HT1080 (cell line): ENCODE measurements at regions not wholly inside any gene's neighbourhood (a gene's known extent, or its start where the extent isn't known, plus 50 kb on each side); places are given as distances from the start of the nearest gene placed in this dataset.
"Not testable (repeated sequence)": the region's sequence is repeated elsewhere in the genome, so short reads cannot be mapped to it uniquely, and the experiment has no call there.

Source experiments
- DNase-seq: peaks from one replicate; pipeline ENCODE4 v3.0.0-alpha.2; 2015; ENCODE audit warnings: low read depth

DNA sequence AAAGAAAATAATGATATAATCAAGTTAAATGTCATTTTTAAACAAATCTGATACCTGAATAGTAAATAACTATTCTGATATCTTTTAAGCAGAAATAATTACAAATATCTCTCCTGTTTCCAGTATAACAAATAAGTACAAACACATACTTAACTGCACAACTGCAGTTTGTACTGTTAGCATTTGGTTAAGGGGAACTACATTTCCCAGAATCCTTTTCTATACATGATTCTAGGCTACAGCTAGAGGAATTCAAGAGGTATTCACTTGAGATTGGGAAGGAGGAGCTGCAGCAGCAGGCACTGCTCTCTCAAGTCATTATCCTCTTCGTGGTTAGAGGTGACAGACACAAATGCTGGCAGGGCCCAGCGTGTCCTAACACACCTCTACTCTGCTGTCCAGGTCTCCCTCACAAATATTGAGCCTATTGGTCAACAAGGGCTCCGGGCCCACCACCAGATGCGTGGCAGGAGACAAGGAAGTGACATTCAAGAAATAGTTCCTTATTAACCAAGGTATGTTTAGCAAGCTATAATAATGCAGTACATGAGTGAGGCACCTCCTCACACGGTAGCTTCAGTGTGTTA is 255.1 kb upstream of the MKLN1 start:
- DNase-seq: peak; percentile 24

DNA sequence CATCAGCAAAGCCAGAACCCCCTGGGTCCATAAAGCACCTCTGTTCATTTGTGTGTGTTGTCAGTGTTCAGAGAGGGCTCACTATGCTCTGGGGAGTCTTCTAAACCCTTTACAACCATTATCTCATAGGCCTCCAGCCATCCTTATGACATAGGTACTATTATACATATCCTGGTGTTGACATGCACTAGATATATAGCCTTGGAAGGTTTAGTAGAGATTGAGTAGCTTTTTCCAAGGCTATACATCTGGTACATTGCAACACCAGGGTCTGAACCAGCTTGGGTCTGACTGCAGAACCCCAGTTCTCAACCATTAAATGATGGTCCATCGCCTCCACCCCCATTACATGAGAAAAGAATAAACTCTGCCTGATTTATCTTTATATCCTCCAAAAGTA is 253.6 kb upstream of the MKLN1 start:
- no peak for DNase-seq

DNA sequence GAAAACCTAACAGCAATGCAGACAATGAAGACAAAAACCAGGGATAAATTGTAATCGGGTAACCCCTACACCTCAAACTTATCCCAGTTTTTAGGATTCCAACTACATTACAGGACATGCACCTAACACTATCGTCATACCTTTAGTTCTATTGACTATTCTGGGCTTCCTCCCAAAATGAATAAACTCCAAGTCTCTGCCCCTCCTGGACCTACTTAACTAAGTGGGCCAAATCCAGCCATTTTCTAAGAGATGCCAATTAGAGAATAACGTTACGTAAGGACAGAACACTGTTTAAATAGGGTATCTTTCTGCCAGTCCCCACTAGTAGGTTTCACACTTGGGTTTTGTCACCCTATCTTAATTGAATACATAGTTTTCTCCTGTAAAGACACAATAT is 253.1 kb upstream of the MKLN1 start:
- DNase-seq: no peak

DNA sequence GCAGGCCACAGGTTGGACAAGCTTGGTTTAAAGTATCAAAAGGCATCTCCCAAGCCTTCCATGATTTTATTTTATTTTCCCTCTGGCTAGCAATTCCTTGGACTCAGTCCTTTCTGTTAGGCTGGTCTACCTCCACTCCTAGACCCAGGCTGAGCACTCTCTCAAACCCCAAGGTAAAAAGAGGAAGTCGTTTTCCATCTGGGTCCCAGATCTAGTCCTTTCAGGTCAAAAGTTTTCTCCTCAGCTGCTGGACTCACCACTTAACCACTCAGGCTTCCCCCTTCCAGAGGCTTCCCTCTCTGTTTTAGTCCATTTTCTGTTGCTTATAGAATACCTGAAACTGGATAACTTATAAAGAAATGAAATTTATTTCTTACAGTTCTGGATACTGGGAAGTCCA is 252.3 kb upstream of the MKLN1 start:
- DNase-seq: no peak

DNA sequence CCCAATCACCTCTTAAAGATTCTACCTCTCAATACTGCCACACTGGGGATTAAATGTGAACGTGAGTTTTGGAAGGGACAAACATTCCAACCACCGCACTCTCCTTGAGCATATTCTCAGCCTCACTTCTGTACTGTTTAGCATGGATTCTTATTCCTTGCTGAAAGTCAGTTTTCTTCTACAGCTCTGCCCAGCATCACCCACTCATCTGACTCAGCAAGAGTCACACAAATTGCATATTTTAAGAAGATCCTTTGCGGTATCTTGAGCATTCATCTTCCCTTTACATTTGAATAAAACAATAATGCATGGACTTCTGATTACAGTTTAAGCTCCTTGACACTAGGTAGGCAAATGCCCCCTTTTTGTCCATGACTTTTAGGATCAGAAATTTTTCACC is 251.6 kb upstream of the MKLN1 start:
- peak; percentile 38 for DNase-seq

DNA sequence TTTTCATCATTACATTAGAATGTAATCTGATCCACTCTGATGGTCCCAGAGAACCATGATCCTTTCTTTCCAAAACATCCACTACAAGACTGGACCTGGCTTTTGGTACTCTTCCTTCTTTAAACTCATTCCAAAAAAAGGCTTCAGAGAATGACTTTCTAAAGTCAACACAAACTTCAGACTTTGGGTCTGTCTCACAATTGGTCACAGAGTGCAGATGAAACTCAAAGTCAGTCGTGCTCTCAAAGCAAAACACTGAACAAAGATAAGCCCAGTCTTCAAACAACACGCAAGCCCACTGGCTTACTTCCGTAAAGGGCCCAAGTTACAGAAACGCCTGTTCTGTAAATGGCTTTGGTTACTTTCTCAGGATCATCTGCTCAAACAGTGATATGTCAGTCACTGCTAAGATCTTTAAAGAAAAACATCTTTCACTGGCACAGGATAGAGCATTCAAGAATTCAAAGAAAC is 250.9 kb upstream of the MKLN1 start:
- DNase-seq: no peak

DNA sequence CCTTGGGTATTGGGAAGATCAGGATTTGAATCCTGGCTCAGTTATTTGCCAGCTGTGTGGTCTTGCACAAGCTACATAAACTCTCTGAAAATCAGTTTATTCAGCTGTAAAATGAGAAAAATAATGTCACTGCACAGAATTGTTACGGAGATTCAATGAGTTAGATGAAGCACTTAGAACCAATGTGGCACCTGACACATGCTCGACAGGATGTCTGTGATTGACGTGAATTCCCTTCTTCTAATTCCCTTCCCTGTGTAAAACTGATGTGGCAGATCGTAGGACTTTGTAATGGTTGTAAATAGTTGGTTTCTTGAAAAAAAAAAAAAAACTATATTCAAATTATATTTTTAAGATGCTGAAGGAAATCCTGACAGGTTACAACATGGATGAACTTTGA is 249.9 kb upstream of the MKLN1 start:
- DNase-seq: no peak

DNA sequence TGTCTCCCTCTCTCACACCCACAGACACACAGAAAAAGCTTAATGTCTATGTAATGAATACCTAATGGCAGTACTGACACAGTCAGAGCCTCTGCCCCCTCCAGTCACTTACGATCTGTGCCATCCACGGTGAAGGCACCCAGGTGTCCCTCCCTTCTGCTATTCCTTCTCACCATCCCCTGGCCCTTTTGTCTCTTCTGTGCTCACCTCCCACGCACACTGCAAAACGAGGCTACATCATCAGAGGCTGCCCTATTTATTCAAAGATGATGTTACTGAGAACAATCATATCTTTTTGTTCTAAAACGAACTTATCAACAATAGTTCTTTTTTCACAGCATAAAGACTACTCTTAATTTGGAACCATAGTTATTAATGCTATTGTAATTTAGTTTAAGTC is 246.9 kb upstream of the MKLN1 start:
- DNase-seq: no peak

DNA sequence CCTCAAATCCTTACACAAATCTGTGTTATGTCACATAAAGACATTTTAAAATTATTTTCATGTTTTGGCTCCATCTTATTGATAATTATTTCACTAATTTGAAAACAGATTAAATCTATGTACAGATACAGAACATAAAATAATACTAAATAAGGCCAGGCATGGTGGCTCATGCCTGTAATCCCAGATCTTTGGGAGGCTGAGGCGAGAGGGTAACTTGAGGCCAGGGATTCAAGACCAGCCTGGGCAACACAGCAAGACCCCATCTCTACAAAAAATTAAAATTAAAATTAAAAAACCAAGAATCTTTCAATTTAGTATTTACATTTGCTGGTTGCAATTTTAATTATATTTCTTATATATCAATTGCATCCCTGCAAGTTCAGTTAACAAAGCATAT is 246.4 kb upstream of the MKLN1 start:
- DNase-seq: no peak

DNA sequence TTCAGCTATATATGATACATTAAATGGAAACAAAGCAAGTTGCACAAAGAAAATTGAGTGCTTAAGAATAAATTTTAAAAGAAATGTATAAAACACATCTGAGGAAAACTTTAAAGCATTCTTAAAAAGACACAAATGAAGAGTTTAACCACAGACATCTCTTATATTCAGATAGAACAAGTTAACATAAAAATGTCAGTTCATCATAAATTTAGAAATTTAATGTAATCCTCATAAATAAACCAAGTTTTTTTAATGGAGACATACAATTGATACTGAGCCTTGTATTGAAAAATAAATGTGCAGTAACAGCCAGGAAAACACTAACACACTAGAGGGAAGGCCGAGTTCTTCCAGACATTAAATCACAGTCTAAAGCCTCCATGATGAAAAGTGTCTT is 243.9 kb upstream of the MKLN1 start:
- DNase-seq: no peak

DNA sequence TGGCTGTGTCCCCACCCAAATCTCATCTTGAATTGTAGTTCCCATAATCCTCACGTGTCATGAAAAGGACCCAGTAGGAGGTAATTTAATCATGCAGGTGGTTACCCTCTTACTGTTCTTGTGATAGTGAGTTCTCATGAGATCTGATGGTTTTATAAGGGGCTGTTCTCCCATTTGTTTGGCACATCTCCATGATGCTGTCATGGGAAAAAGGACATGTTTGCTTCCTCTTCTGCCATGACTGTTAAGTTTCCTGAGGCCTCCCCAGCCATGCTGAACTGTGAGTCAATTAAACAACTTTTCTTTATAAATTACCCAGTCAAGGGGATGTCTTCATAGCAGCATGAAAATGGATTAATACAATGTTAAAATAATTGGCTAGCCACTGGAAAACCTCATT is 243.3 kb upstream of the MKLN1 start:
- not testable (repeated sequence) for DNase-seq

DNA sequence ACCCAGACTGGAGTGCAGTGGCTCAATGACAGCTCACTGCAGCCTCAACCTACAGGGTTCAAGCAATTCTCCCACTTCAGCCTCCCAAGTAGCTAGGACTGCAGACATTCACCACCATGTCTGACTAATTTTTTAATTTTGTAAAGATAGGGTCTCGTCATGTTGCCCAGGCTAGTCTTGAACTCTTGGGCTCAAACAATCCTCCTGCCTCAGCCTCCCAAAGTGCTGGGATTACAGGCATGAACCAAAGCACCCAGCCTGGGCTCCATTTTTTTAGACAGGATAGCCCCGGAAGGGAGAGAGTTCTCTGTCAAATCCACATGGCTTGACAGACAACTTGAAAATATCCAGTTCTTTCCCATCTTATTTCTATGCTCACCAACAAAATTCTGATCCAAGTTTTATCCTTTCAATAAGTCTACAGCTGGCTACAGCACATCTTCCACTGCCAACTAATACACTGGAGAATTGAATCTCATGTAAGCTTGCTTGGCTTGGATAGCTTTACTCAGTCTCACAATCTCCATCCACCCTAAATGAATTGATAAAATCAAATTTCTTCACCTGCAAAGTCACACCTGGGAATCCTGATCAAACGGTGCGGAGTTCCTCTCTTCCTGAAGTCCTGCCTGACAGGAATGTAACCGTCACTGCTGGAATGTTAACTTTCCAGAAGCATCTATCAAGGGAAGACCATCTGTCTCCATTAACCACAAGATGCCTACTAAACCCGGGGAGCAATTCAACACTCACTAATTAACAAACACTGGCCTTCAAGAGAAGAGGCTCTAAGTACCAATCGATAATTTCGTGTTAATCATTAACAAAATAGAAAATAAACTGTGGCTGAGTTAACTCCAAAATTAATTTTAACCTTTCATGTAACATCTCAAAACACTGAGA is 239.7 kb upstream of the MKLN1 start:
- no peak for DNase-seq

DNA sequence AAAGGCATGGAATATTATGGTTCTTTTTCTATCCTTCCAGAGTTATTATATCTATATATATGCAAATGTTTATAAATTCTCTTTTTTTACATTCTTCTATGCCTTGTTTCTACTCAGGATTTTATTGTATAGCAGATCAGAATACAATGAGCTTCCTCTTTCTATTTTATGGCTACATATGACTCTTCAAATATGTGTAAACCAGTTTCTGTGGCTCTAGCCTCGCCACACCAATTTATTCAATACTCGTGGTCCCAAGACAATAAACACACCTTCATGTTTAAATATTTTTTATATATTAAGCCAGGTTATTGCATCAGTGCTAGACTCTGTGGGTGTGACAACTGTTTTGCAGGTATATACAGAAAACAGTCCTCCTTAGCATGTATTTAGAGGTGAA is 237.5 kb upstream of the MKLN1 start:
- no peak for DNase-seq

DNA sequence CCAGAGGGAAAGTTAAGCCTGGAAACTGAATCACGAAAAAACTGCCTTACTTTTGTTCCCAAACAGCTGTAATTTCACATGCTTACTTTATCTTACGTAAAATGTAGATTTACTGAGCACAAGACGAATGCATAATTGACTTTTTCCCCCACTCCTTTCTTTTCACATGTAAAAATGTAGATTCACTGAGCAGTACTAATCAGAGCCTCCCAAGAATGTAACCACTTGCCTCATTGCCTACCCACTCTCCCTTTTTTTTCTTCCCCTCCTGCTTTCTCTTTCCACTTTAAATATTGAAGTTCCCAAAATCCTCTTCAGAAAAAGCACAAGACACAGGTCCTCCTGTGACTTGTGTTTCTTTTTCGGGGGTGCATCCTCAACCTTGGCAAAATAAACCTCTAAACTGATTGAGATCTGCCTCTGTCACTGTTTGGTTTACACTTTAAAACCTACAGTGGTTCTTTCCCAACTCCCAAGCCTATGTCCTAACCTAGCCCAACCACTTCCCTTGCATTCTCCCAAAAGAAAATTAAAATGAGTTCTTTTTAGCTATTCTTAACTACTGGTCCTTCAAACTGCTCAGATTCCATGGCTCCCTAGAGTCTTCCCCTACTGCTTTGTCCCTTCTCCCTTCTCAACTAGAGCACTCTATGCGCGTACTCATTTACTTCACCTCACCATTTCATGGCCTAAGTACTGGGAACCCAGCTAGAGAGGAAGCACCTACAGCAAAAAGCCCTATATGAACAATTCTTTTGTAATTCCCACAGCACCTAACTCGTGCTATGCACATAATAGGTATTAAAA is 236.6 kb upstream of the MKLN1 start:
- no peak for DNase-seq

DNA sequence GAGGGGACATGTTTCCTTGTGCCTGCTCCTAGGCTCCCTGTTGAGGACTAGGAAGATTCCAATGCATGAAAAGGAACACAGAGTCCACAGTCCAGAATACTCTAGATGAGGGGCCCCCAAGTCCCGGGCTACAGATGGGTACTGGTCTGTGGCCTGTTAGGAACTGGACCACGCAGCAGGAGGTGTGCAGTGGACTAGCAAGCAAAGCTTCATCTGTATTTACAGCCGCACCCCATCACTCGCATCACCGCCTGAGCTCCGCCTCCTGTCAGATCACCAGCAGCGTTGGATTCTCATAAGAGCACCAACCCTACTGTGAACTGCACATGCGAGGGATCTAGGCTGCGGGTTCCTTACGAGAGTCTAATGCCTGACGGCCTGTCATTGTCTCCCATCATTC is 233.0 kb upstream of the MKLN1 start:
- no peak for DNase-seq

DNA sequence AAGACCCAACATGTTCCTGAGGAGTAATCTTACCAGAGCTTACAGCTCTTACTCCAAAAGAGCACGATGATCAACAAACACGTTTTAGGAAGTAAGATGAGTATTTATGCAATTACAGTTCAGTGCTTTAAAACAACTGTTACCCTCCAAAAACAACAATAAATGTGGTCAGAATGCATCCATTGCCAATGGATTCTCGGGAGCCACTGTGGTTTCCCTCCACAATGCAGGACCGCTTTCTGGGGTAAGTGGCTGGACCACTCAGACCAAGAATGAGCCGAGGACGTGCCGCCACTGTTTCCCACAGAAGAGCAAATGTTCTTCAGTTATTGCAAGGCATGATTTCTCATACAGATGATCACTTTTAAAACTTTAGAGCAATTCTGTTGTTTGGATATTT is 232.3 kb upstream of the MKLN1 start:
- DNase-seq: no peak

DNA sequence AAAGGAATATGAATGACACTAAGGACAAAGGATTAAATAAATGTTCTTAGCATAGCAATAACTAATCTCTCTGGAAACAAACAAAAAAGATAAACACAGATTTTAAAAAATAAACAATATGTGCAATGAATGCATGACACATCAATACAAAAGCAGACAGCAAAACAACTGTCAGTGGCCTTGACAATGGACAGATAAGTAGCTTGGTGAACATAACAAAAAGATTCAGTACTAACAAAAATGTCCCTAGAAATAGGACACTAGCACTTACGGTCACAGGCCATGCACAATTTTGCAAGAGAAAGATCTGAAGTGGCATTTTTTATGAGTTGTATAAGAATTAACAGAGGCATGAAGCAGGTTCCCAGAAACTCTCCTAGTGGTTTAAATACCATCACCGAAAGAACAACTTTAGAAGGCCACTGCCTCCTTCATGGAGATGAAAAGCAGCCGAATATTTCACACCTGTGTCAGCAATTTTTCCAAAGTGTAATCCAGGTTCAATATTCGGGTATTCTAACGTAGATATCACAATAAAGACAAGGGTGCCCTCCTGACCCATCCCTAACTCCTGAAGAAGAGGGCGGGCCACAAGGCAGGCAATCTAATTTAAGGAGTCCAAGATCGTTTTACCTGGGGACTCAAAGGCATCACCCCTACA is 231.3 kb upstream of the MKLN1 start:
- DNase-seq: no peak

DNA sequence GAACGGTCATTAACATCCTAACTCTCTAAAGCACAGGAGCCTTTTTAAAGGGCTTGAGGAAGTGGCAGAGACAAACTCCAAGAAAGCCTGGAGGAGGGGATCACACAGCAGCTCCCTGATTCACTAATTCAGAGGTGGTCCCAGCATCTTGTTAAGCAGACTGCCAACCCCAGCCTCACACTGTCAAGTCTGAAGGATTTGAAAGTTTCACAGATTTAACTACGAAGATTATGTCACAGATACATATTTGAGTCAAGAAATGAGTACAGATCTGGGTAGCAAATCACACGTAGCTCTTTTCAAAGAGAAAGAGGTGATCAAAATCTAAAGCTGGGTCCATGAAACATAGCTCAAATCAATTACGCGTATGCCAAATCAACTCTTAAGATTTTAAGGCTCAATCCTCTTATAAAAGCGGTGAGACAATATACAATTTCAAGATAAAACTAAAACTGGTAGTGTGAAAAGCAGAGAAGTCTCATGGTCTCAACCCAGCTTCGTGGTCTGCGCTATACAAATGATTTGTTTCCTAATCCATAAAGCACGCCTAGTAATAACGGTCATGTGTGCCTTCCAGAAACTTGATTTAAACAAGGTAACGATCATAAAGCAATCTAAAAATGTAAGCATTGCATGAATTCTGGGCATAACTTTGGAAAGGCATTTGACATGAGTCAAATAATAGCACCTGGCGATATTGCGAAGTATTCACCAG is 229.9 kb upstream of the MKLN1 start:
- DNase-seq: no peak

DNA sequence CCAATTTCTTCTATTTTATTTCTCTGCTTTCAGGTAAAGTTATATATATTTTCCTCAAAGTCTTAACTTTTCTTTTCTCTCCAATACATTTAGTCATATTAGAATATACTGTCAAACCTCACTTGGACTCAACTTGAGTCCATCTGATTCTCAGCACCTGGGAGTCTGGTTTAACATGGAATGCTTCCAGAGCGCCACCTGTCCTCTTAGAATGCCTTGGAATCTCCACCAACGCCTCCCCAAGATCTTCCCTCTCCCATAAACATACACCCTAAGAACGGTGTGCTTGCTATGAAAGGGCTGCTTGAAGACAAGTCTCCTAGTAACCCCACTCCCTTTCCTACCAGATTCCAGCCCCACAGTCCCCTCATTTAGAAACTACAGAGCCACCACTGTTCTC is 229.1 kb upstream of the MKLN1 start:
- DNase-seq: no peak

DNA sequence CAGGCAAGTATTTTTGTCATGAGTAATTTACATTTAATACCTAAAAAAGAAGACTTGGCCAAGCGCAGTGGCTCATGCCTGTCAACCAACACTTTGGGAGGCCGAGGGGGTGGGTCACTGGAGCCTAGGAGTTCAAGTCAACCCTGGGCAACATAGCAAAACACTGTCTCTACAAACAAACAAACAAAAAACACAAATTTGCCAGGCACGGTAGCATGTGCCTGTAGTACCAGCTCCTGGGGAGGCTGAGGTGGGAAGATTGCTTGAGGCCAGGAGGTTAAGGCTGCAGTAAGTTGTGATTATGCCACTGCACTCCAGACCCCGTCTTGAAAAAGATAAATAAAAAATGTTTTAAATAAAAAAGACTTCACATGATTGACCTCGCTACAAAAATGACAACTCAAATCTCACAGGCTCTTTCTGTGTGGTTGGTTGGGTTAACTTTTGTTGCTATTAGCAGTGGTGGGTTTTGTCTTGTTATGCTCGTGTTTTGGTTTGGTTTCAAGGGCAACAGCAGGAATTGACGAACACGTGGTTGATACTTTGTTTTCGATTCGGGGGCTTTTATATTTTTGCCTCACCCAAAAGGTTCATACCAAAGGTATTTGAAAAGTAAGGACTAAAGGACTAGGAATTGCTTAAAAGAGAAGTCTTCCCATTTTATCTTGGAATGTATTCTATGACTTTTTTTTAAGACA is 227.2 kb upstream of the MKLN1 start:
- DNase-seq: no peak
